Naive B cell (primary cell): ENCODE measurements at regions not wholly inside any gene's neighbourhood (a gene's known extent, or its start where the extent isn't known, plus 50 kb on each side); places are given as distances from the start of the nearest gene placed in this dataset.

Experiments used
- ATAC-seq, 2 donors: fragments of 150-1000 bp; cut with Tn5 transposase; 2 replicates each; pipeline ENCODE4 v1.10.0; 2021; ENCODE audit warnings: low read depth in 2 of 2, mild to moderate bottlenecking in 2 of 2, moderate library complexity in 2 of 2
- DNase-seq: peaks from one replicate; pipeline ENCODE4 v3.0.0; 2022
- H3K27ac Mint-ChIP-seq, 6 donors: one replicate each; pipeline ENCODE4 v1.8.0; 2020 to 2022; ENCODE audit warnings: mild to moderate bottlenecking in 6 of 6, mixed read lengths in 6 of 6, moderate library complexity in 5 of 6, inconsistent platforms in 2 of 6
- H3K27me3 Mint-ChIP-seq, 3 donors: one replicate each; pipeline ENCODE4 v1.8.0; 2021 to 2022; ENCODE audit warnings: mixed read lengths in 3 of 3, mild to moderate bottlenecking in 1 of 3
- H3K36me3 Mint-ChIP-seq, 2 donors: one replicate each; pipeline ENCODE4 v1.8.0; 2020 to 2022; ENCODE audit warnings: mixed read lengths in 2 of 2, inconsistent platforms in 1 of 2, mild to moderate bottlenecking in 1 of 2
- H3K4me1 Mint-ChIP-seq, 3 donors: one replicate each; pipeline ENCODE4 v1.8.0; 2020 to 2022; ENCODE audit warnings: mixed read lengths in 3 of 3, inconsistent platforms in 1 of 3, mild to moderate bottlenecking in 1 of 3, moderate library complexity in 1 of 3
- H3K4me3 Mint-ChIP-seq, 8 donors: one replicate each; pipeline ENCODE4 v1.8.0; 2020 to 2022; ENCODE audit warnings: mild to moderate bottlenecking in 8 of 8, mixed read lengths in 8 of 8, moderate library complexity in 8 of 8, inconsistent platforms in 2 of 8
- H3K9me3 Mint-ChIP-seq, 7 donors: one replicate each; pipeline ENCODE4 v1.8.0; 2020 to 2022; ENCODE audit warnings: mixed read lengths in 7 of 7, mild to moderate bottlenecking in 5 of 7, inconsistent platforms in 2 of 7, moderate library complexity in 1 of 7

DNA sequence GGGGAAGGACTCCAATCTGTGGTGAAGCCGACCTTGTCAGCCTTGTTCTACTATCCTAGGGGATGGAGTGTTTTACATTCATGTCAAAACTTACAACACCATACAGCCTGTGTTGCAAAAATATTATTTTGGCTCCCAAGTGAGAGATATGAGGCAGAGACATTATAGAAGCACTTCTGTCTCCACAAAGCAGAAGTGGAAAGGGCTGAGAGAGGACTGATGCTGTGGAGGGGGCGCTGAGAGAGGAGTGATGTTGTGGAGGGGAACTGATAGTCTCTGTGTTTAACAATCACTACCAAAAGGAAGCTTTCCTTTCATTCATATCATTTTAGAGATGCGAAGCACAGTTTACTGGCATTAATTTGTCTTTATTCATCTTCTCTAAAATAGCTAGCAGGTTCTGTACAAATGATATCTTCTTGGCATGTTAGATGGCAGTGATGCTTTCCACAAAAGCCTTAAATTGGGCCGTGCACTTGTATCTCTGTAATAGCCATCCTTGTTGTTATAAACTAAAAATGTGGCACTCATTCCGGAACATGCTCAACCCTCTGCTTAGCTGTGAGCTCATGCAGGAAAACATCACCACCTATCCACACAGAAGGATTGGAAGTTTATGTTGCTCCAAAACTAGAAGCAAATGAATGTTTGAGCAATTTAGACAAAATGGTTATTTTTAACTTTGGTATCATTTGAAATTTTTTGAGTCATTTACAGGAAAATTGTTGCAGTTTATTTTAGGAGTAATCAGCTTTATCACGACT, 134.6 kb upstream of the TP63 start:
- Mint-ChIP-seq H3K9me3 (peaks cover 2 to 16% (median 6%) of the 10 kb centered on the region in 7 donors), H3K27ac (no peak overlapping the region), H3K36me3 (no peaks in the 10 kb centered on the region), H3K4me3 (no peak overlapping the region), H3K4me1 (no peaks in the 10 kb centered on the region), H3K27me3 (no peaks in the 10 kb centered on the region)
- ATAC-seq (no peak), DNase-seq (no peak)

DNA sequence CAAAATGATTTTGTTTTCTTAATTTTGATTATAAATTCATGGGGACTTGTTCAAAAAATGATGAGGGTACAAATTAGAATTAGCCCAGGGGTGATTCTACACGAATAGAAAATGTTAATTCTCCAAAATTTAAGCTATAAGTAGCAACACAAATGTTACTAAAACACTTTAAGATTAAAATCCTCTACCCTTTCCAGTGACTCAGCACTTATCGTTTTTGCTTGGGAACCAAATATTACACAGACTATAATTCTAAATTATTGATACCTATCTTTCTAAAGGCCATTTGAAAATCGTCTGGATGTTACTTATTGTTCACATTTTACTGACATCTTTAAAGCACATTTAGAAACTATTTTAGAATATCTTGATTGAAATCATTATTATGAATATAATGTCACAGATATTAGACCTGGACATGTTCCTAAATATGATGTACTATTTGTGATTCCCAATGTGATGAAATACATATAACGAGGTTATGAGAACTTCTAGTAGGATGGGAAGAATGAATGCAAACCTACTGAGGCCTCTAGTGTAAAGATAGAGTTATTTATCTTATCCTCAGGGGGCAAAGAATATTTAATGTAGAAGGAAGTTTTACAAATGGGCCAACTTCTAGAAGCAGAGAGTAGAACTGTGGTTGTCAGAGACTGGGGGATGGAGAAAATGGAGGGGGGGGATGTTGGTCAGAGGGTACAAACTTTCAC, 132.0 kb upstream of the TP63 start:
- Mint-ChIP-seq H3K9me3 (peaks cover 0 to 12% (median 6%) of the 10 kb centered on the region in 7 donors), H3K27ac (no peak overlapping the region), H3K4me1 (no peaks in the 10 kb centered on the region), H3K4me3 (no peak overlapping the region), H3K27me3 (no peaks in the 10 kb centered on the region), H3K36me3 (no peaks in the 10 kb centered on the region)
- ATAC-seq (no peak), DNase-seq (no peak)

DNA sequence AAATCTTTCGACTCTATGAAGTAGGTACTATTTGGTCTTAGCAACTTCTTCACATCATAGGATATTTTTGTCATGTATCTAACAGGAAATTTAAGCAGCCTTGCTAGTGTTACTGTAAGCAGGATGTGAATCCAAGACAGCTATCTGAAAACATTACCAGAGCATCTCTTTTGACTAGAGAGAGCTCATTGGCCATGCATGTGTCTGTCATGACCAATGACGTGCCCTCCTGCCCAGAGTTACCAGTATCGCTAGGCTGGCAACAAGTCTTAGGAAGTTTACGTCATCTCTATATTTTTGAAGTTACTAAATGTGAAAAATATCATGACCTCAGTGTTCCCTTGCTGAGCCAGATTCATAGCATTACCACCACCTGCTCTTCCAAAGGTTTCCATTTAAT, 130.9 kb upstream of the TP63 start:
- H3K4me3 Mint-ChIP-seq = no peak overlapping the region
- ATAC-seq (no peak), DNase-seq (no peak)
- no peaks in the 10 kb centered on the region for H3K4me1 Mint-ChIP-seq
- no peak overlapping the region for H3K27ac Mint-ChIP-seq
- H3K36me3 Mint-ChIP-seq = no peaks in the 10 kb centered on the region
- no peaks in the 10 kb centered on the region for H3K27me3 Mint-ChIP-seq
- peaks cover 0 to 12% (median 6%) of the 10 kb centered on the region in 7 donors for H3K9me3 Mint-ChIP-seq

DNA sequence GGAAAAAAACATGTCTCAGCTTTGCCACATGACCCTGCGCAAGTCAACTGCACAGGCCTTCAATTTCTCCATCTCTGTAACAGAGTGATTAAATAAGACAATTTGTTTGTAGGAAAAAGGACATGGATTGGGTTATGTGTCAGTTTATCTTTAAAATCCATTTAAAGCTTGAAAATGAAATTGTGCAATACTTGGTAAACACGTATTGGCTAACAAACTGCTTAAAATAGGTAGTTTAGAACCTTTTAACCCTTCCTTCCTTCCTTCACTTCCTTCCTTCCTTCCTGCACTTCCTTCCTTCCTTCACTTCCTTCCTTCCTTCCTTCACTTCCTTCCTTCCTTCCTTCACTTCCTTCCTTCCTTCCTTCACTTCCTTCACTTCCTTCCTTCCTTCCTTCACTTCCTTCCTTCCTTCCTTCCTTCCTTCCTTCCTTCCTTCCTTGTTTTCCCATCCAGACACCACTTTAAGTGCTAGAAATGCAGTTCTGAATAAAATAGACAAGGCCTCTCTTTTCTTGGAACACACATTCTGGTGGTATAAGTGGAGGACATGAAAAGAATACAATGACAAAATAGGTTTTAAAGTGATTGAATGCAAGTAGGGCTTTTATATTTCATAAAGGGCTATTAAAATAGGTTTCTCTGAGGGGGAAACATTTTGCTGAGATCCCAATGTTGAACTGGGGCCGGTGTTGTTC, 130.2 kb upstream of the TP63 start:
- Mint-ChIP-seq H3K4me3 (no peak overlapping the region), H3K9me3 (peaks cover 0 to 12% (median 6%) of the 10 kb centered on the region in 7 donors), H3K27me3 (no peaks in the 10 kb centered on the region), H3K36me3 (no peaks in the 10 kb centered on the region), H3K4me1 (no peaks in the 10 kb centered on the region), H3K27ac (peak overlapping the region in 2 of 6 donors; percentile 3 to 49)
- DNase-seq (no peak), ATAC-seq (no peak)

DNA sequence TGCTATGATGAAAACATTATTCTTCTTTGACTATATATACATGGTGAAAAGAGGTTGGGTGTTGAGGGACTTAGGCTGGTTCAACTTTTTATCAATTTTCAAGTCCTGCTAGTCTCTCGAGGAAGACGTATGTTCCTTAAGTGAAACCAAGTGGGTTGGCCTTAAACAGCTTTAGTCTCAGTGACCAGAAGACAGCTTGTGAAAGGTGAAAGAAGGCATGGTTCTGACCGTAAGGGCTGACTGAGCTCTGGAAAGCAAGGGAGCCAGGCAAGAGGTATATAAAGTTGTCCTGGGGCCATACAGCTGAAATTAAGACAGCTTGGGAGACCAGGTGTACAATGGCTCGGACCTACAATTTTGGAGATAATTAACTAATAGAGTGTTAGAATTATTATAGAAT, 128.9 kb upstream of the TP63 start:
- Mint-ChIP-seq H3K4me3 (no peak overlapping the region), H3K27me3 (no peaks in the 10 kb centered on the region), H3K4me1 (no peaks in the 10 kb centered on the region), H3K9me3 (peaks cover 0 to 12% (median 6%) of the 10 kb centered on the region in 7 donors), H3K27ac (no peak overlapping the region), H3K36me3 (no peaks in the 10 kb centered on the region)
- no peak for ATAC-seq
- no peak for DNase-seq

DNA sequence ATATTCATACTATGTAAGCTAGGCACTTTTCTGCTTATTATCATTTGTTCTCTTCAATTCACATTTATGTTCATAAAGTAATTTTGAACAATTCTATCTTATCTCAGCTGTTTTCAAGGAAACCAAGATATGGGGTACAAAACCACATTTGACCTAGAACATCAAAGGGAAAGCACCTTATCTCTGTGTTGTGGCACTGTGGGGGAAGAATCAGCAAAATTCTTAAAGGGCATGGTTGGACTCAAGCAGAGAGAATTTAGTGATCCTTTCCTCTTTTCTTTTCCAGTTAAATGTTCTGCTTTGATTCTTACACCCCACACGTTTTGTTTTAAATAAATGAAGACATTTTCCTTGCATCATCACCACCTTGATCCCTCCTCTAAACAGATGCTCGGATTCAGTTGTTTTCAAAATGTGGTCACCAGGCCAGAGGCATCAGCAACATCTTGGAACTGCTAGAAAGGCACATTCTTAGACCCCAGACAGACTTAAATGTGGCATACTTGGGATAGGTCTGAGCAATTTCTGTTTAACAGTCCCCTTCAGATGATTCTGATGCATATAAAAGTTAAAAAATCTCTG, 128.4 kb upstream of the TP63 start:
- no peak for DNase-seq
- no peak overlapping the region for H3K27ac Mint-ChIP-seq
- H3K4me3 Mint-ChIP-seq = no peak overlapping the region

DNA sequence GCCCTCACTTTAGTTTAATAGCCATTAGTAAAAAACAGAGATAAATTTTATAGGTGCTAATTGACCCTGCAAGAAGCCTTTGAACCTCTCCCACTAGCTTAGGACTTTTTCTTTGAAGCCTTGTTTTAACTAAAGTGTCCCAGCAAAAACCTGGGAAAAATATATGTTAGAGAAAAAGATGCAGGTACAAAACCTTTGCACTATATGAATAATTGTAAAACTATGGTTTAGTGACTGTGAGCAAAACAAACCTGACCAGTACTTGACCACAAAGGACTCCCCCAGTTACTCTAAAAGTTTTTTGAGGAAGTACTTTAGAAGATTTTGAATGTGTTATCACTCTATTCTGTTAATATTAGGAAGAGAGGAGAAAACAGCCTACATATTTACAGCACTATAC, 123.3 kb upstream of the TP63 start:
- DNase-seq = no peak
- Mint-ChIP-seq H3K4me1 (peaks cover 0 to 2% (median 0%) of the 10 kb centered on the region in 3 donors), H3K36me3 (no peaks in the 10 kb centered on the region), H3K4me3 (no peak overlapping the region), H3K9me3 (no peaks in the 10 kb centered on the region), H3K27me3 (no peaks in the 10 kb centered on the region), H3K27ac (no peak overlapping the region)
- no peak for ATAC-seq

More for the DNA sequence above, 128.4 kb upstream of the TP63 start:
- H3K9me3 Mint-ChIP-seq = peaks cover 0 to 11% (median 6%) of the 10 kb centered on the region in 7 donors
- H3K27me3 Mint-ChIP-seq = no peaks in the 10 kb centered on the region
- ATAC-seq = no peak
- no peaks in the 10 kb centered on the region for H3K4me1 Mint-ChIP-seq
- no peaks in the 10 kb centered on the region for H3K36me3 Mint-ChIP-seq

DNA sequence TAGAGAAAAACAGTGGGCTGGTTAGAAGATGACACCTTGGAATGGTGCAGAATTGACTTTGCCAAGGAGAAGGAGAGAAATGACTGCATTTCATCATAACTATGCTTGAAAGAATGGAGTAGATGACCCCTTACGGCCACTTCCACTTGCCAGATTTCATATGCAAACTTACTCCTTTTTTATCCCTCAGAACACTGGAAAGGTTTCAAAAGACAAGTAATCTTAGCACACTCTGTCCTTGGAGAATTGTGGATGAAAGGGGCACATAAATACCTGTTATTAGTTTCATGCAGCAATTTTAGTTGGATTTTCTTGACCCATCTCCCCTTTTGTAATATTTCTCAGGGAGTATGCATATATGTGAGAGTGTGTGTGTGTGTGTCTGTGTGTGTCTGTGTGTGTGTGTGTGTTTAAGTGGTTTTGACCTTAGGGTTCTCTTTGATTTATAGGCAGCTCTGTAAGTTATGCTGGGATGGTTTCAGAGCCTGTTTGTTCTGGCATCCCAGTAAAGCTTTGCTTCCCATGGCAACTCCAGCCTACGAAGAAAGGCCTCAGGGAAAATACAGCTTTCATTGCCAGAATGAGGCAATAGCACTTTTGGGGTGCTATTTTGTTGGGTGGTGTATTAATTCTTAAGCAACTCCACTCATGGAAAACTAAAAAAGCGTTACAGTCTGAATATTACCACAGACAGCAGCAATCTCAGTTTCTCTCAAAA, 122.2 kb upstream of the TP63 start:
- ATAC-seq (no peak), DNase-seq (no peak)
- peaks cover 0 to 3% (median 0%) of the 10 kb centered on the region in 7 donors for H3K9me3 Mint-ChIP-seq
- no peak overlapping the region for H3K4me3 Mint-ChIP-seq
- H3K27me3 Mint-ChIP-seq = no peaks in the 10 kb centered on the region
- H3K27ac Mint-ChIP-seq = peak overlapping the region in 1 of 6 donors; percentile 14
- peaks cover 0 to 2% (median 0%) of the 10 kb centered on the region in 3 donors for H3K4me1 Mint-ChIP-seq
- no peaks in the 10 kb centered on the region for H3K36me3 Mint-ChIP-seq

DNA sequence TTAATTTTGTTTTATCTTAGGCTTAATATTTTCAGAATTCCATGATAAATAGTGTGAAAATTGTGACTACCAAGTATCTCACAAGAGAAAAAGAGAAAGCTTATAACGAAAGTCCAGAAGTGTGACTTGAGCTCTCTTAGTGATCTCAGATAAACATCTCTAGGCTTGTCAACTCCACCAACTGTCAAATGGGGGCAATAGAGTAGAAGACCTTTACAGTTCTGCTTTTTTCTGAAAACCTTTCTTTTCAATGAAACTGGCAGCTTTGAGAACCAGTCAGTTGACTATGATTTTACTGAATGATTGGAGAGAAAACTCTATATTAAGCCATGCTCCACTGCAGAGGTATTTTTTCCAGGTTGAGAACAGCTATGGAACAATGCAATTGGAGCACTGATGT, 119.2 kb upstream of the TP63 start:
- Mint-ChIP-seq H3K27ac (no peak overlapping the region), H3K36me3 (no peaks in the 10 kb centered on the region), H3K27me3 (no peaks in the 10 kb centered on the region), H3K9me3 (peaks cover 0 to 8% (median 4%) of the 10 kb centered on the region in 7 donors), H3K4me1 (peaks cover 0 to 2% (median 0%) of the 10 kb centered on the region in 3 donors), H3K4me3 (no peak overlapping the region)
- DNase-seq = no peak
- no peak for ATAC-seq

DNA sequence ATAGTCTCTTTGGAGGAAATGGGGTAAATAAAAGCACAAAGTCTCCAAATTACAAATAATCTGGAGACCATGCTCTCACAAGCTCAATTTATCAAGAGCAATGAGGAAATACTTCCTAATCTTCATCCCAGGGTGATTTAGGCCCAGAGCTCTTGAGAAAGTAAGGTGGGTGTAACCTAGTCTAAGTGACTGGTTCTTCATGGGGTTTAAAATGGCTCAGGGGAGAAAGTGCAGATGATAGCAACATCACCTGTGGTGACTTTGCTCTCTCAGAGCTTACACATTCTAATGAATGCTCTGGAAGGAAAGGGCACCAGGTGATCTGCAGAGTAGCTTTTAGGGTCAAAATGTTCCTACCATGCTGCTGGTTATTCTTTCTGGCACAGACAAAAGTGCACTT, 118.4 kb upstream of the TP63 start:
- ATAC-seq (no peak), DNase-seq (no peak)
- peaks cover 2 to 13% (median 6%) of the 10 kb centered on the region in 7 donors for H3K9me3 Mint-ChIP-seq
- H3K4me1 Mint-ChIP-seq = peaks cover 0 to 2% (median 0%) of the 10 kb centered on the region in 3 donors
- H3K4me3 Mint-ChIP-seq = no peak overlapping the region
- no peaks in the 10 kb centered on the region for H3K27me3 Mint-ChIP-seq
- H3K36me3 Mint-ChIP-seq = no peaks in the 10 kb centered on the region
- H3K27ac Mint-ChIP-seq = no peak overlapping the region

DNA sequence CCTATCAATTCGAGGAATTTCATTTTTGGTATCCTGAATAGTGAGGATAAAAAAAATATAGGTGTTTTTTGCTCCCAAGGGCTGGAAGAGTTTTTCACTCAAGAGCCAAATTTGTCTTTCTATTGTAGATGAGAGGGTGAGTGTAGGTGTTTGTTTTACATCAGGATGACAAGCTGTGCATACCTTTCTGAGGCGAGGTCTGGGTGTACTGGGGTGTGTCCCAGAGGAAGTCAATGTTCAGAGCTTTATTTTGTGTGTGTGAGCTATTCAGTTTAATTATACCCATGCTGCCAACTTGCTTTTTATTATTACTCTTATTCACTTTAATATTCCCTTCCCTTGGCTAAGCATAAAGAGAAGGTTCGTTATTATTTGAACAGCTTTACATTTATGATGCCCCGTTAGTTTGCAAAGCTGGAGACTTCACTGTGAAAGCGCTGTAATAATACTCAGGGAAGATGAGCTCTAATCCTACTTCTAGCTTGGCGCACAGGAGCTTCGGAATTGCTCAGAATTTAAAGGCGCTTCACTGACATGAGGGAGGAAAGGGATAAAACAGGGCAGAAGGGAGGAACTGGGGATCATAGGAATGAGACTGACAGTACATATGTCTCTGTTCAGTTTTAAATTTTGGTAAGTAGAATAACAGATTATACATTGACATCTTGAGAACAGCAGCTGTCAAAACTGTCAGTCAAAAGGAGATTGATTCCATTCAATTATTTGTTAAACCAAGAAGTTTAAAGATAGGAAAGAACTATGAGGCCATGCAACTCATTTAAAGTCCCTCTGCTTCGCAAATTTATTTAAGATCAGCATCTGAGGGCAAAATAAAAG, 117.7 kb upstream of the TP63 start:
- no peak for DNase-seq
- H3K27ac Mint-ChIP-seq = peak overlapping the region in 1 of 6 donors; percentile 85
- peaks cover 0 to 2% (median 0%) of the 10 kb centered on the region in 3 donors for H3K4me1 Mint-ChIP-seq
- no peak for ATAC-seq
- peaks cover 2 to 20% (median 10%) of the 10 kb centered on the region in 7 donors for H3K9me3 Mint-ChIP-seq
- no peak overlapping the region for H3K4me3 Mint-ChIP-seq
- no peaks in the 10 kb centered on the region for H3K36me3 Mint-ChIP-seq
- H3K27me3 Mint-ChIP-seq = no peaks in the 10 kb centered on the region

DNA sequence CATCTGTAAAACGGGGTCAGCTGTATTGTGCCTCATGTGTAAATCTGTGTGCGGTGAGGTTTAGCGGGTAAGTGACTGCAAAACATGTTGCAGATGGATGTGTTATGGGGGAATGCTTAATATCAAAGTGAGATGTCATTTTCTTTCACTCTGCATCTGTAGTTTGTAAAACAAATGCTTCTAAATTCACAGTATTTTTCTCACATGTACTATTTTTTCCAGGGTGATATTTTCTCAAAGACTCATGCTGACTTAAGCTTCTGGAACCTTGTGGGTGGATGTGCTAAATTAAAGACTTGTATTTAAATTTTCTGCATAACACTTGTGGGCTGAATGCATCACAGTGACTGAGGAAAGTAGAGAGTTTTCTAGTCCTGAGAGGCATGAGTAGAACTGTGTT, 115.2 kb upstream of the TP63 start:
- Mint-ChIP-seq H3K27me3 (no peaks in the 10 kb centered on the region), H3K27ac (no peak overlapping the region), H3K36me3 (peaks cover 4 to 6% of the 10 kb centered on the region in 2 donors), H3K9me3 (peaks cover 12 to 33% (median 17%) of the 10 kb centered on the region in 7 donors), H3K4me1 (peaks cover 0 to 2% (median 0%) of the 10 kb centered on the region in 3 donors), H3K4me3 (no peak overlapping the region)
- ATAC-seq (no peak), DNase-seq (no peak)
